GM21390 (cell line): ENCODE measurements at regions not wholly inside any gene's neighbourhood (a gene's known extent, or its start where the extent isn't known, plus 50 kb on each side); places are given as distances from the start of the nearest gene placed in this dataset.
"Not testable (repeated sequence)": the region's sequence is repeated elsewhere in the genome, so short reads cannot be mapped to it uniquely, and the experiment has no call there.

ENCODE experiments used
- ATAC-seq: cut with Tn5 transposase; IDR thresholded peaks from one replicate; pipeline ENCODE4 v1.9.1; 2021; ENCODE audit not compliant: unreplicated experiment

DNA sequence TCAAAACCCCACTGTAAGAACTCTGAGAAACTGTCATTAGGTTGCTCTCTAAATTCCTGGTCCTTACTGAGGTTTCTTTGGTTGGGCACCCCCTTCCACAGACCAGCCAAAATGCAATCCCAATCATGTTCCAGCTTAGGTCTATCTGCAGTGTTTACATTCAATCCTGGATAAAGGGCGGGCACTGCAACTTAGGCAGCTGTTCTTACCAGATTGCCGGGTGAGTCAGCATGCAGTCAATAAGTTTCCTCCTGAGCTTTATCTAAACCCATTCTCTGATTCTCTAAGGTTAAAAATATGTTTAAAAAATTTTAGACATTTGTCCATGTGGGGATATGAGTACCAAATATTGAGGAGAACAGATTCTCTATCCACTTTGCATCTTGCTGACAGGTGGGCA lies 197.8 kb downstream of the HAO1 start:
- no peak for ATAC-seq

DNA sequence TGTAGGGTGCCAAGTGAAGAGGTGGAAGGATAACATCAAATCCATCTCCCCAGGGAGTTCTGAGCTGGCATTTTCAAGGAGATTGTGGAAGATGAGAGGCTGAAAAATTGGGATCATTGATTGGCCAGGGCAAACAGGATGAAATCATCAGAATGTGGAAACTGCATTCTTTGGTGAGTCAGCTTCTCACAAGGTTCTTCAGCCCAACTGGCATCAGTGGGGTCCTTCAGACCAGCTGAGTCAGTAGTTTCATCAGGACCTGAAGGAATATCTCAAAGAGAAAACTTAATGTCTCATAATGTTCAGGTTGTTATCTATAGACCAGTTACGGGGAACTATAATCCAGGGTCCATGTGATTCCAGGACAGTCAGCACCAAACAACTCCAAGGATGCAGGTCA lies 195.8 kb downstream of the HAO1 start:
- ATAC-seq = no peak

DNA sequence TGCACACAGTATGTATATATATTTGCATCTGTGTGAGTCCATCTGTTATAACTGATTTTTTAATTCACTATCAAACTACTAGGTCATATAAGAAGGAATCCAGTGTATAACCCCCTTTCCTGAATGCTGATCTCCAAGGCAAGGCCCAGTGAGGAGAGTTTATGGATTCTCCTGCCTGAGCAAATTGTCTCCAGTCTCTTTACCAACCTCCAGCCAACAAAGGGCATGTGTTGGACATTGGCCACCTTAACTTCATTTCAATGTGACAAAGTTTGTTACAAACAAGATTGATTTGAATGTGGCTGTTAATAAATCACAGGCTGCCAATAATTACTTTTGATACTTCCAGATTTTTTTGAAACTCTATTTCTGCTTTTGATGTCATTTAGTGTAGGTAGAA lies 191.6 kb downstream of the HAO1 start:
- ATAC-seq = no peak

GRCh38 chr20:7754102-7754501 lies 186.2 kb downstream of the HAO1 start:
- ATAC-seq = no peak

DNA sequence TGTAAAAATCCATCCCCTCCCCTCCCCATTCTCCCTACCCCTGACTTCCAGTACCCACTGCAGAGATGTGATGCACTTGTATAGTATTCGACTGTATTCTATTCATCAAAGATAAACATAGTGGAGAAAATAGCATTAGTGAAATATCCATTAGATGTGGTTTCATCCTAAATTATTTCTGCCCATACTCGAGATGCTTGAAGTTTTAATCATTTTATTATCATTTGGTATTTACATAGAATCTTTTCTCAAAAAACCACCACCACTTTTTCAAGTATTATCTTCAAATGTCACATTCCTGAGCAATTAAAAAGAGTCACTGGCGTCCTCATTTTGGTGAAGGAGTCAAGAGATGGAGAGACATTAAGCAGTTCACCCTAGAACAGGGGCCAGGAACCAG lies 181.9 kb downstream of the HAO1 start:
- ATAC-seq = no peak

- ATAC-seq = no peak
Measured at GRCh38 chr20:7760247-7761031, 179.8 kb downstream of the HAO1 start.

- ATAC-seq = peak; percentile 86
Measured at GRCh38 chr20:7765221-7765620, 175.0 kb downstream of the HAO1 start.

DNA sequence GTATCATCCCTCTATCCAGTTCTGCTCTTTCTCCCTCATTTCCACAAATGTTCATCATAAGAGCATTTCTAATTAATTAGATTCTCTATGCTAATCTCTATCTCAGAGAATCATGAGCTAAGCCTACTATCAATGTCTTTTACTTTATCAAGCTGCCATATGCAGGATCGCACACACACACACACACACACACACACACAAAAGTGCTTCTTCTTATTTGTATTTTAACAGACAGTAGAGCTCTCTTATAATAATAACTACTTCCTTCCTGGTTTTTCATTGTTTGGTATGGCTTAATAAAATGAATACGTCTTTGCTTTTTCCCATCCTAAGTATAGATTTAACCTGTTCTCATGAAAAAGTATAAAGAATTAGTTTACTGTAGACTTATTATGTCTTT lies 170.2 kb downstream of the HAO1 start:
- ATAC-seq = no peak

- peak; percentile 93 for ATAC-seq
Measured at GRCh38 chr20:7770578-7770977, 169.7 kb downstream of the HAO1 start.

GRCh38 chr20:7772371-7772770 lies 167.9 kb downstream of the HAO1 start:
- ATAC-seq = no peak

DNA sequence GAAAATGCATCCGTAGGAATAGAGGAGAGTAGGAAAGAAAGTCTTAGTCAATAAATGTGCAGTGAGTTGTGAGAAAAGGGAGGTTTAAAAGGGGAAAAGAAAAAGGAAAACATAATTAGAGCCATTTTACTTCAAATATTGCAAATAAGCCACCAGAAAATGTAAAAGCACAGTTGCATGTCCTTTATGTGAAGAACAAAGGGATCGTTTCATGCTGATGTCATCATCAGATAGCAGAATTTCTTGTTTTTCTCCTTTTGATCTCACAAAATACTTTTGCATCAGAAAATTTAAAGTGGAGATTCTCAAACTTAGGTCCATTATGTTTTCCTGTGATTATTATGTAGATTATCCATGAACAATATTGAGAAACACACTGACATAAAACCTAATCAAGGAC lies 166.7 kb downstream of the HAO1 start:
- no peak for ATAC-seq

- no peak for ATAC-seq
Measured at GRCh38 chr20:7775072-7775471, 165.2 kb downstream of the HAO1 start.

DNA sequence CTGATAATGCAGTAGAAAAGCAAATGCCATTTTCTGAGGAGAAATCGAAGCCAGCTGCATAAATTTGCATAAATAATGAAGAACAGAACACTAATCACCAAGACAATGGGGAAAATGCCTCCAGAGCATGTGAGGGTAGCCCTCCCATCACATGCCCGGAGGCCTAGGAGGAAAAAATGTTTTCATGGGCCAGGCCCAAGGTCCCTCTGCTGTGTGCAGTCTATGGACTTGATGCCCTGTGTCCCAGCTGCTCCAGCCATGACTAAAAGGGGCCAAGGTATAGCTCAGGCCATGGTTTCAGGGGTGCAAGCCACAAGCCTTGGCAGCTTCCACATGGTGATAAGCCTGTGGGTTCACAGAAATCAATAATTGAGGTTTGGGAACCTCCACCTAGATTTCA lies 164.1 kb downstream of the HAO1 start:
- no peak for ATAC-seq

GRCh38 chr20:7790189-7790588 lies 150.1 kb downstream of the HAO1 start:
- ATAC-seq = no peak

- ATAC-seq = no peak
Measured at GRCh38 chr20:7792150-7792869, 147.9 kb downstream of the HAO1 start.

GRCh38 chr20:7798176-7798575 lies 142.1 kb downstream of the HAO1 start:
- no peak for ATAC-seq

DNA sequence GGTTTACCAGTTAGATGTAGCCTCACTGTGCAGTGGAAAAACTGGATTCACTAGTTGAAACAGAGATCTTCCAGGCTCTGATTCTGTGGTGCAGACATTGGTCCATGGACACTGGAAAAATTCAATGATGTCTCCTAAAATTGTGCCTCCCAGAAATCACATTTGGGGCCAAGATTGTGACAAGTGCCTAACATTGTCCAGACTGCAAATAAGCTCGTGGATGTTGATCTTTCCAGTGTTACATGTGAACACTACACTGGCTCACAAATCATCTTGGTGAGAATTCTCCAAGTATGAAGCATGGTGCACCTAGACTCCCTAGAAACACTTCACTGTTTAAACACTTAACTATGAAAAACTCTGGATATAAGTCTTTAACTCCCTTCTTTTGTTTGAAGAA lies 140.4 kb downstream of the HAO1 start:
- no peak for ATAC-seq

DNA sequence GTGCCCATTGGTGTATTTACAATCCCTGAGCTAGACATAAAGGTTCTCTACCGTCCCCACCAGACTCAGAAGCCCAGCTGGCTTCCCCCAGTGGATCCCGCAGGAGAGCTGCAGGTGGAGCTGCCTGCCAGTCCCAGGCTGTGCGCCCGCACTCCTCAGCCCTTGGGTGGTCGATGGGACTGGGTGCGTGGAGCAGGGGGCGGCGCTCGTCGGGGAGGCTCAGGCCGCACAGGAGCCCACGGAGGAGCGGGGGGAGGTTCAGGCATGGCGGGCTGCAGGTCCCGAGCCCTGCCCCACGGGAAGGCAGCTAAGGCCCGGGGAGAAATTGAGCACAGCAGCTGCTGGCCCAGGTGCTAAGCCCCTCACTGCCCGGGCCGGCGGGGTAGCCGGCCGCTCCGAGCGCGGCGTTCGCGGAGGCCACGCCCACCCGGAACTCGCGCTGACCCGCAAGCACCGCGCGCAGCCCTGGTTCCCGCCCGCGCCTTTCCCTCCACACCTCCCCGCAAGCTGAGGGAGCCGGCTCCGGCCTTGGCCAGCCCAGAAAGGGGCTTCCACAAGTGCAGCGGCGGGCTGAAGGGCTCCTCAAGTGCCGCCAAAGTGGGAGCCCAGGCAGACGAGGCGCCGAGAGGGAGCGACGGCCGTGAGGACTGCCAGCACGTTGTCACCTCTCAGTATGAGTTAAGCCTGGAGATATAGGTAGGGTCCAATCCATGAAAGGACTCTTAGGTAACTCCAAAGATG lies 136.7 kb downstream of the HAO1 start:
- not testable (repeated sequence) for ATAC-seq

- no peak for ATAC-seq
Measured at GRCh38 chr20:7806831-7807230, 133.4 kb downstream of the HAO1 start.

DNA sequence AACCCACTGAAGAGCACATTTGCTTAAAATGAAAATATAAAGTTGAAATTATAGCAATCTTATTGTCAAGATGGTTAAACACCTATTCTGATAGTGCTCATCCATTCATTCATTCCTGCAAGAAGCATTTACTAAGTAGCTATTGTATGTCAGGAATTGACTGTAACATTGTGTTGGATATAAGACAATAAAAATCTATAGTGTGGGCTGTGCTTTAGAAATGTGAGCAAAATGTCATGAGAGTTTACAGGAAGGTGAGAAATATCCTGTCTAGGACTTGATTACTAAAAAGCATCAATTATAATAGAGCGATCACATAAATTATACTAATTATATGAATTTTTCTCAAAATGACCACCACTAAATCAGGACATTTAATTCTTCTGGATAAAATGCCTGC lies 123.0 kb downstream of the HAO1 start:
- ATAC-seq = no peak

DNA sequence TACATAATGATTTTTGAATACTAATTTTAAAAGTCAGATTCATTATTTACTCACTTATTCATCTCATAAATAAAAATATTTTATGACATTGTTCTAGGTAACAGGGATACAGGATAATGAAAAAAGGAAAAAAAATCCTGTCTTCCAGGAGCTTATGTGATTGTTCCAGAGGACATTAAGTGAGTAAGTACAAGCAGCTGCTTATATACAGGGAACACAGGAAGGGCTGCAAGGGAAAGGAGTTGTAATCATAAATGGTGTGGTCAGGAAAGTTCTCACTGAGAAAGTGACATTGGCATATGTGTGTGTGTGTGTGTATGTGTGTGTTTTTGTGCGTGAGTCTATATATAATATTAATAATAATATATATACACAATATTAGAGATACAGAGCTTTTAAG lies 121.8 kb downstream of the HAO1 start:
- no peak for ATAC-seq

DNA sequence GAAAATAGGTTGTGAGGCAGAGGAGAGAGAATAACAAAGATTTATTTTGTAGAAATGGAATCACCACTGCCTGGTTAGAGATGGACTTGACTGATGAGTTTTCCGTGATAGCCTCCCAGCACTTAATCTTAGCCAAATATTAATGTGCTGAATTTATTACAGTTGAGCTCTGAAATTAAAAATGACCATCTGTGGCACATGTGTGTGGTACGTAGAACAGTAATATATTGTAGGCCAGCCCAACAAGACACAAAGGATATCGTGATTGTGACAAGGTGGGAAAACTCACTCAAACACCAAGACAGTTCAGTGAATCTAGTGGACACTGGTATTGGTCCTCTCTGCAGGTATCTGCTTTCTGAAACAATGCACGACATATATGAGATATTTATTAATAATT lies 119.4 kb downstream of the HAO1 start:
- ATAC-seq = no peak
